ENCODE measurements at regions not wholly inside any gene's neighbourhood (a gene's known extent, or its start where the extent isn't known, plus 50 kb on each side); places are given as distances from the start of the nearest gene placed in this dataset.

DNA sequence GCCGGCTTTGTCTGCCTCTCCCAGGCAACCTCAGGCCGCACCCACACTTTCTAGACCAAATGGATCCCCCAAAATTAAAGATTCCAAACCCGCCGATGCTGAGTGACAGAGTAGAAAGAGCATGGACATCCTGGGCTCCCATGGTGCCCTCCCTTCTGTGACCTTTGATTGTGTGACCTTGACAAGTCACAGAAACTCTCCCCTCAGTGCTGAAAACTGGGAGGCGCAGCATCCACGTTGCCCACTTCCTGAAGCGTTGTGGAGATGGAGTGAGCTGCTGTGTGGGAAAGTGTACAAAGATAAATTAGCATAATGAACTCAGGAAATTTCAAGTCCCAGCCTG is 74.4 kb upstream of the MFGE8 start:
- no peak overlapping the region for H3K4me3 ChIP-seq (replicated peaks; ENCODE audit: low read depth, low read length)
- DNase-seq (ENCODE audit: extremely low read depth, low read depth): no peak
- TF ChIP-seq, protein P1, sequence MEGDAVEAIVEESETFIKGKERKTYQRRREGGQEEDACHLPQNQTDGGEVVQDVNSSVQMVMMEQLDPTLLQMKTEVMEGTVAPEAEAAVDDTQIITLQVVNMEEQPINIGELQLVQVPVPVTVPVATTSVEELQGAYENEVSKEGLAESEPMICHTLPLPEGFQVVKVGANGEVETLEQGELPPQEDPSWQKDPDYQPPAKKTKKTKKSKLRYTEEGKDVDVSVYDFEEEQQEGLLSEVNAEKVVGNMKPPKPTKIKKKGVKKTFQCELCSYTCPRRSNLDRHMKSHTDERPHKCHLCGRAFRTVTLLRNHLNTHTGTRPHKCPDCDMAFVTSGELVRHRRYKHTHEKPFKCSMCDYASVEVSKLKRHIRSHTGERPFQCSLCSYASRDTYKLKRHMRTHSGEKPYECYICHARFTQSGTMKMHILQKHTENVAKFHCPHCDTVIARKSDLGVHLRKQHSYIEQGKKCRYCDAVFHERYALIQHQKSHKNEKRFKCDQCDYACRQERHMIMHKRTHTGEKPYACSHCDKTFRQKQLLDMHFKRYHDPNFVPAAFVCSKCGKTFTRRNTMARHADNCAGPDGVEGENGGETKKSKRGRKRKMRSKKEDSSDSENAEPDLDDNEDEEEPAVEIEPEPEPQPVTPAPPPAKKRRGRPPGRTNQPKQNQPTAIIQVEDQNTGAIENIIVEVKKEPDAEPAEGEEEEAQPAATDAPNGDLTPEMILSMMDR (IDR thresholded peaks at IDR 0.05; ENCODE audit: low read depth, low read length, missing control alignments): no peak

GRCh38 chr15:88987934-88988671 is 74.9 kb upstream of the MFGE8 start:
- H3K4me3 ChIP-seq (replicated peaks; ENCODE audit: low read depth, low read length): no peak overlapping the region
- TF ChIP-seq, protein P1 (IDR thresholded peaks at IDR 0.05; ENCODE audit: low read depth, low read length, missing control alignments): no peak
- no peak for DNase-seq (ENCODE audit: extremely low read depth, low read depth)

DNA sequence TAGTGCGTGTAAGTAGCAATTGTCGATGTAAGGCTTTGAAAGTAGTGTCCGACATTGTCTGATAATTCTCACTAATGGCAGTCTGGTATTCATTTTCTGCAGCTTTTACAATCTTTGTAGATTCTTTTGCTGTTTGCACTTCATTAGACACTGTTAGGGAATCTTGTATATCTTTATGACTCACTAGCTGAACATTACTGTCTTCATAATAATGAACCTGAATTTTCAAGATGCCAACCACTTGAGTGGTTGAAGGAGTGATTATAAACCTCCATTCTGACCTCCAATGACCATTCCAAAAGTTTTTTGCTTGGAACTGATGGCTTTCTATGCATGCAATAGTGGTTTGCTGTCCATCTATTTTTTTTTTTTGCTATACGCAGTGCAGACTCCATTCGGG is 76.4 kb upstream of the MFGE8 start:
- DNase-seq (ENCODE audit: extremely low read depth, low read depth): no peak
- TF ChIP-seq, protein P1 (IDR thresholded peaks at IDR 0.05; ENCODE audit: low read depth, low read length, missing control alignments): no peak
- H3K4me3 ChIP-seq (replicated peaks; ENCODE audit: low read depth, low read length): no peak overlapping the region

DNA sequence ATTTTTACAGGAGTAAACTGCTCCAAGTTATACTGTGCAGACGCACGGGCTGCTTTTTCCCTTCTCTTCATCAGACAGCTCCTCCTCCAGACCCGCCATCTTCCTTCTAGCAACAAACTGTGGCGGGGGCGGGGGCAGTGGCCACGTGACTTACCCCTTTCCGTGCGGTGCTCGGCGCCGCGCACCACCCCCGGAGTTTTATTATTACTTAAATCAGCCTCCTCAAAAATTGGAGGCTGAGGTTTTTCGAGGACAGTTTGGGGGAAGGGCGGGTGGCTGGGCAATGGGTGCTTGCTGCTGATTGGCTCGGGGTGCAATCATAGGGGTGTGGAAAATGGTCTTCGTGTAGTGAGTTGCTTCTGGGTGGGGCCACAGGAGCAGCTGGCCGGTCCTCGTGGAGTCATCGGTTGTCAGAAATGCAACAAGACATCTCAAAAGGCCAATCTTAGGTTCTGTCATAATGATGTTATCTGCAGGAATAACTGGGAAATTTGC is 77.1 kb upstream of the MFGE8 start:
- TF ChIP-seq, protein P1 (IDR thresholded peaks at IDR 0.05; ENCODE audit: low read depth, low read length, missing control alignments): no peak
- DNase-seq (ENCODE audit: extremely low read depth, low read depth): no peak
- no peak overlapping the region for H3K4me3 ChIP-seq (replicated peaks; ENCODE audit: low read depth, low read length)

DNA sequence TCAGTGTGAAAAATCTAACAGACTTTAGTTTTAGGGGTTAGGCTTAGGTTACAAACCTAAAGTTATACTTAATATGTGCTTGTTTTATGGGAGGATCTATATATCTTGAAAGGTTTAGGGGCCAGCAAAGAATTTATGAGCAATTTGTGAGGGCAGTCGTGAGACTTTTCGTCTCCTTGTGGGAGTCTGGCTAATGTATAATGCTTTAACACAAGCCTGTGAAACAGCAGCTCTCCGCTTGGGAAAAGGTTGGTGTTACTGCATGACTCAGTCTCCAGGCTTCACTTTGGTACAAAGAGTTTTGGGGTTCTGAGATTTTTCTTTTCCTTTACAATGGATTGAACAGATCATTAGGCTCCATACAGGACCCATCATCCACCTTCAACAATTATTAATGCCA is 79.0 kb upstream of the MFGE8 start:
- TF ChIP-seq, protein P1 (IDR thresholded peaks at IDR 0.05; ENCODE audit: low read depth, low read length, missing control alignments): no peak

DNA sequence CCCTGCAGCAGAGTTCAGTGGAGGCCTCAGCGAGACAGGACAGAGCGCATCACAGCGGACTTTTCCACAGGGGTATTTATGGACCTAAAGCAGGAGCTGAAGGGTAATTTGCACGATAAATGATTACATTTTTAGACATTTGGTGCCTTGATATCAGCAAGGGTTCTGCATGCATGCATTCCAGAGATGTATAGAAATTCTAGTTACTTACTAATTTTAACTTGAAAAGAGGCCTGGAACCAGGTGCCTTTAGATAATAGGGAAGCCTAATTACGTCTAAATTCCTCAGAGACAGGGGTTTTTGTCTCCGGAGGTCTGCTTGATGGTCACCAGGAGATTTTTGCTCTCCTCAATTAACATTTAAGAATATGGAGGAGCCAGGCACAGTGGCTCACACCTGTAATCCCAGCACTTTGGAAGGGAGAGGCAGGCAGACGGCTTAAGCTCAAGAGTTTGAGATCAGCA is 79.8 kb upstream of the MFGE8 start:
- no peak for DNase-seq (ENCODE audit: extremely low read depth, low read depth)
- H3K4me3 ChIP-seq (replicated peaks; ENCODE audit: low read depth, low read length): no peak overlapping the region
- TF ChIP-seq, protein P1 (IDR thresholded peaks at IDR 0.05; ENCODE audit: low read depth, low read length, missing control alignments): no peak

More for the DNA sequence above, 79.0 kb upstream of the MFGE8 start:
- no peak for DNase-seq (ENCODE audit: extremely low read depth, low read depth)
- no peak overlapping the region for H3K4me3 ChIP-seq (replicated peaks; ENCODE audit: low read depth, low read length)
